ENCODE measurements at regions not wholly inside any gene's neighbourhood (a gene's known extent, or its start where the extent isn't known, plus 50 kb on each side); places are given as distances from the start of the nearest gene placed in this dataset.

GRCh38 chr2:46829231-46829995 lies 86.2 kb downstream of the MCFD2 start:
- Histone ChIP-seq H3K4me3 (ENCODE audit: control extremely low read depth in 1 of 5, extremely low read depth in 1 of 5, insufficient read depth in 1 of 5, low read depth in 2 of 5, low read length in 4 of 5) (no peak overlapping the region), H3K79me2 (ENCODE audit: control insufficient read depth, insufficient read depth, low read length) (no peaks in the 10 kb centered on the region), H3K9me3 (ENCODE audit: control extremely low read depth in 1 of 3, control insufficient read depth in 2 of 3, insufficient read depth in 1 of 3, low read length in 2 of 3) (peaks cover 0 to 23% (median 8%) of the 10 kb centered on the region in 3 donors), H3K4me1 (ENCODE audit: control insufficient read depth in 2 of 2, insufficient read depth in 2 of 2, low read length in 2 of 2) (no peaks in the 10 kb centered on the region), H3K27me3 (replicated peaks in 1 of 4; ENCODE audit: control extremely low read depth in 1 of 4, control insufficient read depth in 3 of 4, insufficient read depth in 4 of 4, low read length in 3 of 4) (peaks cover 0 to 12% (median 0%) of the 10 kb centered on the region in 4 experiments), H3K36me3 (replicated peaks in 1 of 2; ENCODE audit: control extremely low read depth in 1 of 2, control insufficient read depth in 1 of 2, extremely low read depth in 1 of 2, insufficient read depth in 2 of 2, low read length in 1 of 2) (no peaks in the 10 kb centered on the region), H3K9ac (ENCODE audit: low read length) (no peak overlapping the region), H4K20me1 (ENCODE audit: control insufficient read depth, insufficient read depth, low read length, poor library complexity, severe bottlenecking) (no peaks in the 10 kb centered on the region), H3K4me2 (replicated peaks; ENCODE audit: low read depth, low read length, poor library complexity, severe bottlenecking) (no peak overlapping the region), H2AFZ (ENCODE audit: insufficient read depth, low read depth, low read length, poor library complexity, severe bottlenecking) (no peak overlapping the region), H3K27ac (ENCODE audit: low read length in 2 of 2) (no peak overlapping the region)
- no peak for DNase-seq
- no peak for TF ChIP-seq CTCF (IDR thresholded peaks at IDR 0.05)
- no peak for TF ChIP-seq EZH2 (IDR thresholded peaks at IDR 0.05; ENCODE audit: borderline replicate concordance, insufficient read depth, low read depth, low read length, poor library complexity, severe bottlenecking)
- H3K27me3 Mint-ChIP-seq = peaks cover 31% of the 10 kb centered on the region
- H3K9me3 Mint-ChIP-seq (ENCODE audit: insufficient read depth) = peaks cover 5% of the 10 kb centered on the region
- ChIA-PET CTCF (no interaction called here), POLR2A (interaction anchor here (0.6 kb wide), 1 partner anchor 800 kb away, joined by 5 read pairs; no protein-coding TSS in a partner anchor)
- no peak for ATAC-seq (ENCODE audit: low read depth)
- no peak overlapping the region for H3K27ac Mint-ChIP-seq
- WGBS (ENCODE audit: insufficient coverage) = 70% methylated on average over 8 of the region's 12 CpGs
- no peaks in the 10 kb centered on the region for H3K4me1 Mint-ChIP-seq
- intact Hi-C loops (cut with micrococcal nuclease) = no loop called here
- no peak overlapping the region for H3K4me3 Mint-ChIP-seq

- Histone ChIP-seq H2AFZ (ENCODE audit: insufficient read depth, low read depth, low read length, poor library complexity, severe bottlenecking) (no peak overlapping the region), H4K20me1 (ENCODE audit: control insufficient read depth, insufficient read depth, low read length, poor library complexity, severe bottlenecking) (no peaks in the 10 kb centered on the region), H3K27ac (ENCODE audit: low read length in 2 of 2) (no peak overlapping the region), H3K9me3 (ENCODE audit: control extremely low read depth in 1 of 3, control insufficient read depth in 2 of 3, insufficient read depth in 1 of 3, low read length in 2 of 3) (peaks cover 0 to 21% (median 8%) of the 10 kb centered on the region in 3 donors), H3K4me1 (ENCODE audit: control insufficient read depth in 2 of 2, insufficient read depth in 2 of 2, low read length in 2 of 2) (no peaks in the 10 kb centered on the region), H3K27me3 (replicated peaks in 1 of 4; ENCODE audit: control extremely low read depth in 1 of 4, control insufficient read depth in 3 of 4, insufficient read depth in 4 of 4, low read length in 3 of 4) (peaks cover 0 to 12% (median 2%) of the 10 kb centered on the region in 4 experiments), H3K79me2 (ENCODE audit: control insufficient read depth, insufficient read depth, low read length) (no peaks in the 10 kb centered on the region), H3K4me3 (ENCODE audit: control extremely low read depth in 1 of 5, extremely low read depth in 1 of 5, insufficient read depth in 1 of 5, low read depth in 2 of 5, low read length in 4 of 5) (no peak overlapping the region), H3K36me3 (replicated peaks in 1 of 2; ENCODE audit: control extremely low read depth in 1 of 2, control insufficient read depth in 1 of 2, extremely low read depth in 1 of 2, insufficient read depth in 2 of 2, low read length in 1 of 2) (no peaks in the 10 kb centered on the region), H3K9ac (ENCODE audit: low read length) (no peak overlapping the region), H3K4me2 (replicated peaks; ENCODE audit: low read depth, low read length, poor library complexity, severe bottlenecking) (no peak overlapping the region)
- Mint-ChIP-seq H3K9me3 (ENCODE audit: insufficient read depth) (peaks cover 5% of the 10 kb centered on the region), H3K27me3 (peaks cover 31% of the 10 kb centered on the region), H3K4me3 (no peak overlapping the region), H3K27ac (no peak overlapping the region), H3K4me1 (no peaks in the 10 kb centered on the region)
- ATAC-seq (ENCODE audit: low read depth) = no peak
- ChIA-PET POLR2A (no interaction called here), CTCF (no interaction called here)
- WGBS (ENCODE audit: insufficient coverage) = 94% methylated on average over 2 of the region's 2 CpGs
- no peak for TF ChIP-seq EZH2 (IDR thresholded peaks at IDR 0.05; ENCODE audit: borderline replicate concordance, insufficient read depth, low read depth, low read length, poor library complexity, severe bottlenecking)
- TF ChIP-seq CTCF (IDR thresholded peaks at IDR 0.05) = no peak
- DNase-seq = no peak
- intact Hi-C loops (cut with micrococcal nuclease) = no loop called here
Measured at GRCh38 chr2:46828491-46829230, 86.9 kb downstream of the MCFD2 start.
